OCI-LY7 (cell line): ENCODE measurements at regions not wholly inside any gene's neighbourhood (a gene's known extent, or its start where the extent isn't known, plus 50 kb on each side); places are given as distances from the start of the nearest gene placed in this dataset.

Experiments used
- CTCF ChIP-seq: fragments of 200-600 bp; sonication (generic); conservative IDR thresholded peaks from 2 replicates; pipeline ENCODE4 v1.5.1; 2014; ENCODE audit warnings: mild to moderate bottlenecking, antibody characterized with exemption, low read length, moderate library complexity, mixed read lengths
- EZH2phosphoT487 ChIP-seq: fragments of 200-600 bp; sonication (generic); IDR thresholded peaks from 2 replicates; pipeline ENCODE4 v1.6.1; 2018; ENCODE audit warnings: low read depth, borderline replicate concordance, mild to moderate bottlenecking, mixed run types, antibody characterized with exemption, low read length, moderate library complexity, mixed read lengths

GRCh38 chr22:34620161-34620560, 445.8 kb upstream of the ISX start:
- no peak for TF ChIP-seq CTCF
- TF ChIP-seq EZH2phosphoT487: no peak
